ENCODE measurements at regions not wholly inside any gene's neighbourhood (a gene's known extent, or its start where the extent isn't known, plus 50 kb on each side); places are given as distances from the start of the nearest gene placed in this dataset.
"Not testable (repeated sequence)": the region's sequence is repeated elsewhere in the genome, so short reads cannot be mapped to it uniquely, and the experiment has no call there.

DNA sequence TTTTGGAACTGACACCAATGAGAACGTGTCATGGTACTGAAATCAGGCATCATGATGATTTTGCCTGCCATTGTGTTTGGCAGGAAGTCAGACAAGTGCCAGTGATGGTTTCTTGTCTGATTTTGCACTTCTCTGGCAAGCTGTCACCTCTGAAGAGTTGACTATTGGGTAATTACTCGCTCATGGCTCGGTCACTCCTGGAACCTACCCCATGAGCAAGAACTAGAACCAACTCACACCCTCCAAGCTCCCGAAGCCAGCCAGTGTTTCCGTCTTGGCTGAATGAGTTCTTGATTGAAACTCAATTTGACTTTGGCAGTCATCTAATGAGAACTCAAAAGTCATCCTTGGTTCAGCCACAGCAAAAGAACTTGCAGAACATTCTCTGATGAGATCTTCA lies 73.9 kb downstream of the CDRT15L2 start:
- TF ChIP-seq, protein P1, sequence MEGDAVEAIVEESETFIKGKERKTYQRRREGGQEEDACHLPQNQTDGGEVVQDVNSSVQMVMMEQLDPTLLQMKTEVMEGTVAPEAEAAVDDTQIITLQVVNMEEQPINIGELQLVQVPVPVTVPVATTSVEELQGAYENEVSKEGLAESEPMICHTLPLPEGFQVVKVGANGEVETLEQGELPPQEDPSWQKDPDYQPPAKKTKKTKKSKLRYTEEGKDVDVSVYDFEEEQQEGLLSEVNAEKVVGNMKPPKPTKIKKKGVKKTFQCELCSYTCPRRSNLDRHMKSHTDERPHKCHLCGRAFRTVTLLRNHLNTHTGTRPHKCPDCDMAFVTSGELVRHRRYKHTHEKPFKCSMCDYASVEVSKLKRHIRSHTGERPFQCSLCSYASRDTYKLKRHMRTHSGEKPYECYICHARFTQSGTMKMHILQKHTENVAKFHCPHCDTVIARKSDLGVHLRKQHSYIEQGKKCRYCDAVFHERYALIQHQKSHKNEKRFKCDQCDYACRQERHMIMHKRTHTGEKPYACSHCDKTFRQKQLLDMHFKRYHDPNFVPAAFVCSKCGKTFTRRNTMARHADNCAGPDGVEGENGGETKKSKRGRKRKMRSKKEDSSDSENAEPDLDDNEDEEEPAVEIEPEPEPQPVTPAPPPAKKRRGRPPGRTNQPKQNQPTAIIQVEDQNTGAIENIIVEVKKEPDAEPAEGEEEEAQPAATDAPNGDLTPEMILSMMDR (IDR thresholded peaks at IDR 0.05; ENCODE audit: poor library complexity), result not testable (repeated sequence)
- TF ChIP-seq EZH2phosphoT487 (IDR thresholded peaks at IDR 0.05; ENCODE audit: low read depth, severe bottlenecking, unreplicated experiment); EZH2 (IDR thresholded peaks at IDR 0.05; ENCODE audit: borderline replicate concordance): not testable (repeated sequence)

Measured in hepatocyte (in vitro differentiated cells).